Right lobe of liver (tissue), 4 donors: ENCODE measurements at regions not wholly inside any gene's neighbourhood (a gene's known extent, or its start where the extent isn't known, plus 50 kb on each side); places are given as distances from the start of the nearest gene placed in this dataset.

Experiments used
- CTCF ChIP-seq, 4 donors: fragments of 200-600 bp in 3 of 4; fragments of 450-650 bp in 1 of 4; IDR thresholded peaks; one replicate each; pipeline versions ENCODE4 v1.5.1 to v1.8.0; 2016 to 2022; ENCODE audit warnings: antibody characterized with exemption in 4 of 4, mild to moderate bottlenecking in 2 of 4
- POLR2A ChIP-seq: fragments of 450-650 bp; IDR thresholded peaks from one replicate; pipeline ENCODE4 v1.6.1; 2017; ENCODE audit warnings: antibody characterized with exemption, mild to moderate bottlenecking
- donor health status: DM: no; HTN: no; CAD: no.
- donor health status: DM: no; HTN: no; CAD: no.
- donor health status: DM: no; HTN: yes; CAD: no.

DNA sequence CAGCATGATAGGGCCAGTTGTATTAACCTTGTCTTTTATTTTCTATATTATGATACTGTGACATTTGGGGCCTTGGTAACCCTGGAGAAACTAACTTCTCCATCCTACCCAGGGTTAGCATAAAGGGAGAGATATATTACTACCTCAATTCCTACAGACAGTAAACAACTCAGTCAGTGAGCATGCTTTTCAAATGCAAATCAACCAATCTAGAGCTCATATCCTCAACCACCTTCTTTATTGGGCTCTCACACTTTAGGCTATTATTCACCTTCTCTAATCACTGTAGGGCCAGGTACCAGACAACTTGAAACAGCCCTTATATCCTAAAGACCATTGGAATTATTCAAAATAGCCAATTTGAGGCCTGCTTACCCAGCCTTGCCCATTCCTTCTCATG lies 477.6 kb downstream of the PTPRC start:
- TF ChIP-seq CTCF (IDR thresholded peaks at IDR 0.05) (no peak), POLR2A (no peak)
